Tibial artery (tissue), 4 donors: ENCODE measurements at regions not wholly inside any gene's neighbourhood (a gene's known extent, or its start where the extent isn't known, plus 50 kb on each side); places are given as distances from the start of the nearest gene placed in this dataset.
"Not testable (repeated sequence)": the region's sequence is repeated elsewhere in the genome, so short reads cannot be mapped to it uniquely, and the experiment has no call there.

Source experiments
- DNase-seq, 2 donors: peaks; one replicate each; pipeline ENCODE4 v3.0.0-alpha.2; 2019
- H3K27ac ChIP-seq, 2 donors: fragments of 200-600 bp; sonication (generic) in 1 of 2; 1 replicate in 1 of 2; 2 replicates in 1 of 2; pipeline ENCODE4 v1.5.1; 2018 to 2019; ENCODE audit warnings: mild to moderate bottlenecking in 1 of 2
- H3K27me3 ChIP-seq, 2 donors: fragments of 200-600 bp; sonication (generic) in 1 of 2; one replicate each; pipeline versions ENCODE4 v1.5.1 to v1.6.0; 2016 to 2019
- H3K36me3 ChIP-seq, 3 donors: fragments of 200-600 bp; sonication (generic) in 2 of 3; one replicate each; pipeline ENCODE4 v1.5.1; 2016 to 2019; ENCODE audit warnings: mild to moderate bottlenecking in 2 of 3
- H3K4me1 ChIP-seq, 4 donors: fragments of 200-600 bp; sonication (generic) in 2 of 4; 1 replicate in 3 of 4; 2 replicates in 1 of 4; pipeline ENCODE4 v1.5.1; 2016 to 2019
- H3K4me3 ChIP-seq, 2 donors: fragments of 200-600 bp; sonication (generic) in 1 of 2; 1 replicate in 1 of 2; 2 replicates in 1 of 2; pipeline ENCODE4 v1.5.1; 2018 to 2019; ENCODE audit warnings: mild to moderate bottlenecking in 2 of 2
- H3K9me3 ChIP-seq, 3 donors: fragments of 200-600 bp; sonication (generic) in 1 of 3; one replicate each; pipeline ENCODE4 v1.5.1; 2016 to 2019
- intact Hi-C: fragments of 100-400 bp; cut with DNase I; formaldehyde crosslinking; loops from one replicate; pipeline ENCODE4 v1.15.0; 2023; ENCODE audit warnings: low total_unique reads
- TF ChIP-seq, protein P1 (sequence below), 2 experiments: fragments of 200-600 bp in 1 of 2; fragments of 450-650 bp in 1 of 2; IDR thresholded peaks; one replicate each; pipeline ENCODE4 v1.5.1; 2017 to 2019; ENCODE audit warnings: antibody characterized with exemption in 2 of 2, mild to moderate bottlenecking in 1 of 2, moderate library complexity in 1 of 2

DNA sequence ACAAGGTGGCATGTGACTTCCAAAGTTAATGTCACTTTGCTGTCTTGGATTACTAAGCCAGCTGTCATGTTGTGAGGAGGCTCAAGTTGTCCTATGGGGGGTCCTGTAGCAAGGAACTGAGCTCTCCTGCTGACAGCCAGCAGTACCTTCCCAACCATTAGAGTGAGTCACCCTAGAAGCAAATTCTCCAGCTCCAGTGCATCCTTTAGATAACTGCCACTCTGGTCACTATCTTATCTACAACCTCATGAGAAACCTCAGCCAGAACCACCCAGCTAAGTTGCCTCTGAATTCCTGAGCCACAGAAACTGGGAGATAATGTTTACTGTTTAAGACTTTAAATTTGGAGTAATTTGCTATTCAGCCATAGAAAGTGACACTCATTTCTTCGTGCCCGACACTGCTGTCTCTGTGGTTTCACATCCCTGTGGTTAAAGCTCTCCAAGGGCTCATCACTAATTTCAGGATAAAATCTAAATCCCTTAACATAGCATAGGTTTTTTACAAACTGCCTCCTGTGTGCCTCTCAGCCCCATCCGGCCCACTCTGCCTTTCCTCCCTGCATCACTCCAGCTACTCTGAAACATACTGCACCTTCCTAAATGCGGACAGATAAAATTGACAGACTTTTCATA, 83.5 kb downstream of the PRR15 start:
- Histone ChIP-seq H3K27me3 (no peaks in the 10 kb centered on the region), H3K4me3 (no peak overlapping the region), H3K36me3 (peaks cover 0 to 17% (median 8%) of the 10 kb centered on the region in 3 donors), H3K9me3 (no peaks in the 10 kb centered on the region), H3K4me1 (peaks cover 0 to 6% (median 3%) of the 10 kb centered on the region in 4 donors), H3K27ac (no peak overlapping the region)
- intact Hi-C loops, result no loop called here
- DNase-seq, result no peak
- TF ChIP-seq, protein P1, sequence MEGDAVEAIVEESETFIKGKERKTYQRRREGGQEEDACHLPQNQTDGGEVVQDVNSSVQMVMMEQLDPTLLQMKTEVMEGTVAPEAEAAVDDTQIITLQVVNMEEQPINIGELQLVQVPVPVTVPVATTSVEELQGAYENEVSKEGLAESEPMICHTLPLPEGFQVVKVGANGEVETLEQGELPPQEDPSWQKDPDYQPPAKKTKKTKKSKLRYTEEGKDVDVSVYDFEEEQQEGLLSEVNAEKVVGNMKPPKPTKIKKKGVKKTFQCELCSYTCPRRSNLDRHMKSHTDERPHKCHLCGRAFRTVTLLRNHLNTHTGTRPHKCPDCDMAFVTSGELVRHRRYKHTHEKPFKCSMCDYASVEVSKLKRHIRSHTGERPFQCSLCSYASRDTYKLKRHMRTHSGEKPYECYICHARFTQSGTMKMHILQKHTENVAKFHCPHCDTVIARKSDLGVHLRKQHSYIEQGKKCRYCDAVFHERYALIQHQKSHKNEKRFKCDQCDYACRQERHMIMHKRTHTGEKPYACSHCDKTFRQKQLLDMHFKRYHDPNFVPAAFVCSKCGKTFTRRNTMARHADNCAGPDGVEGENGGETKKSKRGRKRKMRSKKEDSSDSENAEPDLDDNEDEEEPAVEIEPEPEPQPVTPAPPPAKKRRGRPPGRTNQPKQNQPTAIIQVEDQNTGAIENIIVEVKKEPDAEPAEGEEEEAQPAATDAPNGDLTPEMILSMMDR (IDR thresholded peaks at IDR 0.05), result no peak

DNA sequence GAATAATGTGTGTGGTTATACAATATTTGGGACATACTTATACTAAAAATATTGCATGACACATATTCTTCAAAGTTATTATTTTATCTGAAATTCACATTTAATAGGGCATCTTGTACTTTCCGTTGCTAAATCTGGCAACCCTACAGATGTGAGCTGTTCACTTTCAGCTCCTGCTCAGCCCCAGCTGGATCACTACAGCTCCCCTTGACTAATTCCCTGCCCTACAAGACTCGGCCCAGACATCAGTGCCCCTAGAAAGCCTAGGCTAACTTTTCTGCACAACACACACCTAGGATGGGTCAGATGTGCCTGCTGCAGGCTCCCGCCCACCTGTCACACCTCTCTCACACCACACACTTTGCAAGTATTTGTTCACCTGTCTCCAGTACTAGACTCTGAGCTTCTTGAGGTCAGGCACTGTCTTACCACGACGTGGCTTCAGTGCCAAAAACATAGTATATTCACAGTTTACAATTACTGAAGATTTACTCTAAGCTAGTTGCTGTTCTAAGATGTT, 84.1 kb downstream of the PRR15 start:
- H3K27ac ChIP-seq, H3K27me3 ChIP-seq, H3K4me3 ChIP-seq, intact Hi-C loops, H3K9me3 ChIP-seq, H3K4me1 ChIP-seq, DNase-seq: not testable (repeated sequence)
- H3K36me3 ChIP-seq, result peaks cover 0 to 17% (median 8%) of the 10 kb centered on the region in 3 donors

DNA sequence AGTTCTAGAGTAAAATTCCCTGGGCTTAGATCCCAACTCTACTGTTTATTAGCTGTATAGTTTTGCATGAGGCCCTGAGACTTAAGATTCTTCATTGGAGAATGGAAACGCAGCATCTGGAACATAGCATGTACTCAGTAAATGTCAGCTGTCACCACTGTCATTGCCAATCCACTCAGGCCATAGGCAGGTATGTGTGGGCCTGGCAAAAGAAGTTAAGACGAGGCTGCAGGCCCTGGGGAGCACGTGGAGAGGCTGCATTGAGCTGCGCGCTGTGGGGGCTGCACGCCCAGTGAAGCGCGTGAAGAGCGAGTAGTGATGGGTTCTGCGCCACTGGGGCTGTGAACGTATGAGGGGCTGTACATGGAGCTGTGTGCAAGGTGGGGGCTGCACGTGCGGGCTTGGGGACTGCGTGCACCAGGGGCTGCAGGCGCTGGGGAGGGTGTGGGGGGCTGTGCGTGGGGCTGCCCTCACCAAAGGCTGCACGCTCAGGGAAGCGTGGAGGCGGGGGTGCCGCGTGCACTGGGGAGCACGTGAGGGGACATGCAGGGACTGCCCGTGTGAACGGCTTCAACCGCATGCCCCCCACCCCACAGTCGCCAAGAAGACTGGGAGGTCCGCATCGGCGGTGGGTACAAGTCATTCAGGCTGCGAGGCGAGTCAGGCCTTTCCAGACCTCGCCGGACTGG, 85.5 kb downstream of the PRR15 start:
- H3K36me3 ChIP-seq, result peaks cover 0 to 17% (median 8%) of the 10 kb centered on the region in 3 donors
- intact Hi-C loops, result no loop called here
- H3K4me1 ChIP-seq, result no peaks in the 10 kb centered on the region
- H3K27ac ChIP-seq, result no peak overlapping the region
- TF ChIP-seq, protein P1 (IDR thresholded peaks at IDR 0.05), result no peak
- H3K9me3 ChIP-seq, result no peaks in the 10 kb centered on the region
- DNase-seq, result no peak
- no peaks in the 10 kb centered on the region for H3K27me3 ChIP-seq
- H3K4me3 ChIP-seq, result no peak overlapping the region

DNA sequence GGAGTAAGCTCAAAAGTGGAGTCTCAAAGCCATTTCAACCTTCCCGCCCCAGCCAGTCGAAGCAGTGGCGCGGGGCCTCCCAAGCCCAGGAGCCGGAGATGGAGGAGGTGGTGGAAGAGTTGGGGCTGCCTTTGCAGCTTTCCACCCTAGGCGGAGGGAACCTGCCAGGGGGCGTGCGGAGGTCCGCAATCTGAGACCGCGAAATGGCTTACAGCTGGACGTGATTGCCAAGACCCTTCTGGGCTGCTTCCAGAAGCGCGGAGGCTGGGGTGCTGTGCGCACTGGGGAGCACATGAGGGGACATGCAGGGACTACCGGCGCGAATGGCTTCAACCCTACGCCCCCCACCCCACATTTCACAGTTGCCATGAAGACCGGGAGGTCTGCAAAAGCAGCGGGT, 86.2 kb downstream of the PRR15 start:
- no peaks in the 10 kb centered on the region for H3K4me1 ChIP-seq
- H3K27ac ChIP-seq, result no peak overlapping the region
- H3K4me3 ChIP-seq, result no peak overlapping the region
- H3K9me3 ChIP-seq, result no peaks in the 10 kb centered on the region
- TF ChIP-seq, protein P1 (IDR thresholded peaks at IDR 0.05), result no peak
- H3K27me3 ChIP-seq, result no peaks in the 10 kb centered on the region
- intact Hi-C loops, result no loop called here
- no peak for DNase-seq
- peaks cover 0 to 17% (median 8%) of the 10 kb centered on the region in 3 donors for H3K36me3 ChIP-seq

DNA sequence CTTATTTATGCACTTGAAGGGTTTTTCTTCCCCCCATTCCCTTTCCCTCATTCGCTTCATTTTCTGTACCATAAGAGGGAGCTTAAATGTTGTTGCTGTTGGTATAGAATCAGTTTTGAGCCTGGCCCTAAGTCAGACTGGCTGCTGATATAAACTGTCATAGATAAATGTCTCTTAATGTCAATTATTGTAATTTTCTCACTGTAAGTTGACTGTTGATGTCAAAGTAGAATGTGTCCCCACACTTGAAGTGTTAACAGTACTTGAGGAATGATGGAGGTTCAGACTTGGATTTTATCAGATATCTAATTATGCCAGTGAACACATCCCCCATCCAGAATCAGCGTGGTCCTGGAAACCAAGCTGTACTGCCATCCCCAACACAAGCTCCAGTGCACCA, 87.8 kb downstream of the PRR15 start:
- TF ChIP-seq, protein P1 (IDR thresholded peaks at IDR 0.05), result no peak
- H3K9me3 ChIP-seq, result no peaks in the 10 kb centered on the region
- no peak overlapping the region for H3K27ac ChIP-seq
- no peak for DNase-seq
- H3K4me1 ChIP-seq, result no peaks in the 10 kb centered on the region
- intact Hi-C loops, result no loop called here
- no peak overlapping the region for H3K4me3 ChIP-seq
- peaks cover 0 to 17% (median 8%) of the 10 kb centered on the region in 3 donors for H3K36me3 ChIP-seq
- H3K27me3 ChIP-seq, result no peaks in the 10 kb centered on the region

DNA sequence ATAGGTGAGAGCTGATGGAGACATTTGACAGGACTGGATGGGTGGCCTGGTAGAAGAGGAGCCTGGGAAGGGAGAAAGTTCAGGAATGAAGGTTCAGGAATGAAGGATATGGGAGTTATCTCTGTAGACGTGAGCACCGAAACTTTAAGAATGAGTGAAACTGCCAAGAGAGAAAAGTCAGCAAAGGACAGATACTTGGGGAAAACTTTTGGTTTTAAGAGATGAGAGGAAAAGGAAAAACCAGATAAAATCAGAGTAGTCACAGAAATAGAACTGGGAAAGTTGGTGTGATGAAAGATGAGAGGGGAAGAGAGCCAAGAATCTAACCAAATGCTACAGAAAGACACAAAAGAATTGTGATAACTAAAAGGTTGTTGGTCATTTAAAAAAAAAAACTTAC, 88.9 kb downstream of the PRR15 start:
- H3K36me3 ChIP-seq, result peaks cover 0 to 17% (median 8%) of the 10 kb centered on the region in 3 donors
- no peaks in the 10 kb centered on the region for H3K27me3 ChIP-seq
- H3K4me1 ChIP-seq, result no peaks in the 10 kb centered on the region
- H3K9me3 ChIP-seq, result no peaks in the 10 kb centered on the region
- no peak overlapping the region for H3K27ac ChIP-seq
- no peak for DNase-seq
- intact Hi-C loops, result no loop called here
- H3K4me3 ChIP-seq, result no peak overlapping the region
- TF ChIP-seq, protein P1 (IDR thresholded peaks at IDR 0.05), result no peak

DNA sequence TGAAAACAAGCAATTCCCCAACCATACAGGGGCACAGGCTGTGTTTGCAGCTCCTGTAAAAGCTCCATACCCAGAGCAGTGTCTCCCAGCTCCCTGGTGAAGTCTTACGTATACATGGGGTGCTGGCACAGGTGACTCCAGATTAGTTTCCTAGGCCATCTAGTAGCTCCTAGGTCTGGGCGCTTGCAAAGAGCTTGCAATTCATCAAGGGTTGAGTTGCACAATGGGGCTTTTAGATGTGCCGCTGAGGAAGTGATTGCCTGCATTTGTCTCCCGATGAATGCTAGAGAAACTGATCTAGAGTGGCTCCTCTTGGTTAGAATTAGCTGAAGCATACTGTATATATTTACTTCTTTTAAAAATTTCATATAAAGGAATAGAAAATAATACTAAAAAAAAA, 90.7 kb downstream of the PRR15 start:
- H3K9me3 ChIP-seq, H3K27ac ChIP-seq, DNase-seq, H3K4me3 ChIP-seq, H3K27me3 ChIP-seq, intact Hi-C loops, H3K4me1 ChIP-seq: not testable (repeated sequence)
- H3K36me3 ChIP-seq, result peaks cover 0 to 13% (median 8%) of the 10 kb centered on the region in 3 donors
